ENCODE measurements at regions not wholly inside any gene's neighbourhood (a gene's known extent, or its start where the extent isn't known, plus 50 kb on each side); places are given as distances from the start of the nearest gene placed in this dataset.

DNA sequence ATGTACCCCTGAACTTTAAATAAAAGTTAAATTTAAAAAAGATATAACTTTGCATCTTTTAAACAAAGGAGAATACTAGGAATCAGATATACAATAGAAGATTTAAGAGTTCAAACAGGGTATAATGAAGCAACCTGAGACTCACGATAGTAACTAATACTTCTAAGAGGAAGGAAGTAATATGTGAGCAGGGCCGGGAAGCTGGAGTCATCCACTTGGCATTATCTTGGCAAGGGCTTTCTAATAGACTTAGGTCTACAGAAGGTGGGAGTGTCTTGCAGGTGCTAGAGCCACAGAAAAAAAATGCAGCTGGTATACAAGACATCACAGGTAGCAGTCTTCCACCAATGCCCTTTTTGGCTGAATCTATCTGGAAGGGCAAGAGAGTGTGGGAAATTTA is 231.9 kb downstream of the KCTD12 start:
- Histone ChIP-seq H3K27me3 (ENCODE audit: low read depth) (no peaks in the 10 kb centered on the region), H3K36me3 (no peaks in the 10 kb centered on the region), H3K4me3 (no peak overlapping the region), H3K4me1 (no peaks in the 10 kb centered on the region), H3K9me3 (replicated peaks) (no peaks in the 10 kb centered on the region), H3K27ac (replicated peaks) (no peak overlapping the region)
- TF ChIP-seq, protein P1, sequence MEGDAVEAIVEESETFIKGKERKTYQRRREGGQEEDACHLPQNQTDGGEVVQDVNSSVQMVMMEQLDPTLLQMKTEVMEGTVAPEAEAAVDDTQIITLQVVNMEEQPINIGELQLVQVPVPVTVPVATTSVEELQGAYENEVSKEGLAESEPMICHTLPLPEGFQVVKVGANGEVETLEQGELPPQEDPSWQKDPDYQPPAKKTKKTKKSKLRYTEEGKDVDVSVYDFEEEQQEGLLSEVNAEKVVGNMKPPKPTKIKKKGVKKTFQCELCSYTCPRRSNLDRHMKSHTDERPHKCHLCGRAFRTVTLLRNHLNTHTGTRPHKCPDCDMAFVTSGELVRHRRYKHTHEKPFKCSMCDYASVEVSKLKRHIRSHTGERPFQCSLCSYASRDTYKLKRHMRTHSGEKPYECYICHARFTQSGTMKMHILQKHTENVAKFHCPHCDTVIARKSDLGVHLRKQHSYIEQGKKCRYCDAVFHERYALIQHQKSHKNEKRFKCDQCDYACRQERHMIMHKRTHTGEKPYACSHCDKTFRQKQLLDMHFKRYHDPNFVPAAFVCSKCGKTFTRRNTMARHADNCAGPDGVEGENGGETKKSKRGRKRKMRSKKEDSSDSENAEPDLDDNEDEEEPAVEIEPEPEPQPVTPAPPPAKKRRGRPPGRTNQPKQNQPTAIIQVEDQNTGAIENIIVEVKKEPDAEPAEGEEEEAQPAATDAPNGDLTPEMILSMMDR (IDR thresholded peaks at IDR 0.05; ENCODE audit: borderline replicate concordance): no peak
- DNase-seq: no peak
- intact Hi-C loops (cut with micrococcal nuclease): no loop called here

DNA sequence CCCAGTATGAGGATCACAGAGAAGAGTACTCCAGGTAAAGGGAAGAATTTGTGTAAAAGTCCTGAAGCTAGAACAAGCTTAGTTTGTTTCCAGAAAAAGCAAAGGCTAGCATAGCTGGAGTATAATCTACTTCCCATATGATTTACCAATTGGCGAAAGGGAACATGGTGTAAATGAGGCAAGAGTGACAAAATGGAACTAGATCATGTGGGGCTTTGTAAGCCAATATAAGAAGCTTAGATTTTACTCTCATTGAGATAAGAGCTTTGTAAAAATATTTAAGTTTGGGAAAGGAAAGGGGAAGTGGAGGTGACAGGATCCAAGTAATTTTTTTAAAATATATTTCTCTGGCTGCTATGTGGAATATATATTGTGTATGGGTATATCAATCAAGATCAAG is 234.9 kb downstream of the KCTD12 start:
- H3K36me3 ChIP-seq: no peaks in the 10 kb centered on the region
- intact Hi-C loops (cut with micrococcal nuclease): no loop called here
- no peak overlapping the region for H3K4me3 ChIP-seq
- TF ChIP-seq, protein P1 (IDR thresholded peaks at IDR 0.05; ENCODE audit: borderline replicate concordance): no peak
- no peak for DNase-seq
- H3K4me1 ChIP-seq: no peaks in the 10 kb centered on the region
- no peaks in the 10 kb centered on the region for H3K27me3 ChIP-seq (ENCODE audit: low read depth)
- no peaks in the 10 kb centered on the region for H3K9me3 ChIP-seq (replicated peaks)
- H3K27ac ChIP-seq (replicated peaks): no peak overlapping the region

DNA sequence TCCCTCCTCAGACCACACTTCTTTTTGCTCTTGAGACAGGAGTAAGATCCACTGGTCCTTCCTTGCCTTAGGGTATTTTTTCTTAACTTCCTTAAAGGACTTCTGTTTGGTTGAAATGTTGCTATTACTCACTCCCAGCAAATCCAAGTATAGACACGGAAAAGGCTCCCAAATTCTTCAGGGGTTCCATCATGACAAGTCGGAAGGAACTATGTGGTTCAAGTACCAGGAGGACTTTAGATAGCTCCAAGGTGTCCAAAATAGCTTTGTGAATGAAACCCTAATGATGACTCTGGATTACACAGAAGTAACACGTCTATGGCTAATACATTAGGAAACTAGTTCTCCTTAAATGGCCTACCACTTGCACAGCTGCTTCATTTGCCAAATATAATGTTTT is 238.7 kb downstream of the KCTD12 start:
- Histone ChIP-seq H3K27me3 (ENCODE audit: low read depth) (no peaks in the 10 kb centered on the region), H3K9me3 (replicated peaks) (no peaks in the 10 kb centered on the region), H3K27ac (replicated peaks) (no peak overlapping the region), H3K4me3 (no peak overlapping the region), H3K36me3 (no peaks in the 10 kb centered on the region), H3K4me1 (no peaks in the 10 kb centered on the region)
- intact Hi-C loops (cut with micrococcal nuclease): no loop called here
- DNase-seq: no peak
- TF ChIP-seq, protein P1 (IDR thresholded peaks at IDR 0.05; ENCODE audit: borderline replicate concordance): no peak

DNA sequence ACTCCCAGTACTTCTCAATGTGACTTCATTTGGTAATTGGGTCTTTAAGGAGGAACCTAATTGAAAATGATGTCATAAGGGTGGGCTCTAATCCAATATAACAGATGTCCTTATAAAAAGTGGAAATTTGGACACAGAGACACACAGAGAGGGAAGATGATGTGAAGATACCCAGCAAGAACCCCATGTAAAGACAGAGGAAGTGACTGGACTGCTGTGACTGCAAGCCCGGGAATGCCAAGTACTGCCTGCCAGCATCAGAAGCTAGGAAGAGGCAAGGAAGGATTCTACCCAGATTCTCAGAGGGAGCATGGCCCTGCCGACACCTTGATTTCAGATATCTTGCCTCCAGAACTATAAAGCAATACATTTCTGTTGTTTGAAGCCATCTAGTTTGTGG is 239.3 kb downstream of the KCTD12 start:
- Histone ChIP-seq H3K4me1 (no peaks in the 10 kb centered on the region), H3K27ac (replicated peaks) (no peak overlapping the region), H3K27me3 (ENCODE audit: low read depth) (no peaks in the 10 kb centered on the region), H3K4me3 (no peak overlapping the region), H3K36me3 (no peaks in the 10 kb centered on the region), H3K9me3 (replicated peaks) (no peaks in the 10 kb centered on the region)
- intact Hi-C loops (cut with micrococcal nuclease): no loop called here
- TF ChIP-seq, protein P1 (IDR thresholded peaks at IDR 0.05; ENCODE audit: borderline replicate concordance): no peak
- DNase-seq: no peak

DNA sequence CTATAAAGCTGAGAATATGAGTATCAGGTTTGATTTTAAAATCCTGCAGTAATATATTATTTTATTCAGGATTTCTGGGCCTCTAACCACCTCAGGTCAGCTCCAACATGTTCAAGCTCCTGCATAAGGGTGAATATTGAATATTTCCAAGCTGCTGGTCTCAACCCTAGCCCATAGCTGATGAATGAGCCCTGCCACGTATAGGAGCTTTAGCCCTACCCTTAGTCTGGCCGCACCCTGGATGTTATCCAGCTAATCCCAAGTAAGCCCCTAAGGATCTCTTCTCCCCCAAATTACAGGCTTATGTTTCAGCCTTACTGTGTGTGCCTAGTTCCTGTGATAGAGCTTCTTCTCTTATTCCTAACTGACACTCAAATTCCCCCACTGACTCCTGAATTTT is 240.6 kb downstream of the KCTD12 start:
- H3K36me3 ChIP-seq: no peaks in the 10 kb centered on the region
- TF ChIP-seq, protein P1 (IDR thresholded peaks at IDR 0.05; ENCODE audit: borderline replicate concordance): no peak
- DNase-seq: no peak
- intact Hi-C loops (cut with micrococcal nuclease): no loop called here
- H3K4me1 ChIP-seq: no peaks in the 10 kb centered on the region
- no peaks in the 10 kb centered on the region for H3K27me3 ChIP-seq (ENCODE audit: low read depth)
- no peaks in the 10 kb centered on the region for H3K9me3 ChIP-seq (replicated peaks)
- no peak overlapping the region for H3K27ac ChIP-seq (replicated peaks)
- H3K4me3 ChIP-seq: no peak overlapping the region

DNA sequence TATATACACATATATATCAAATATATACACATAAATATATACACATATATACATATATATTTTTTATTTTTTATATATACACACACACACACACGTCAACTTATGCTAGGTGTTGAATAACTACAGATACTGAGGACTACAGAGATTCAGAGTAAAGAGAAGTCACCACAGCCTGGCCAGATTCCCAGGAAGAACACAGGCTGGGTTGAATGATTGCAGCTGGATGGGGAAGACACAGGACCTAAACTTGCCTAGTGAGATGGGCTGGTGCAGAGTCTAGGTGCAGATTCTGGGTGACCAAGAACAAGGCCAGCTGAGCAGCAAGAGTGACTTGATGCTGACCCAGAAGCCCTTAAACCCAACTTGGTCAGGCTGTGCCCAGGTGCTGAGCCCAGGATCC is 241.3 kb downstream of the KCTD12 start:
- DNase-seq: no peak
- Histone ChIP-seq H3K9me3 (replicated peaks) (no peaks in the 10 kb centered on the region), H3K36me3 (no peaks in the 10 kb centered on the region), H3K4me3 (no peak overlapping the region), H3K4me1 (no peaks in the 10 kb centered on the region), H3K27ac (replicated peaks) (no peak overlapping the region), H3K27me3 (ENCODE audit: low read depth) (no peaks in the 10 kb centered on the region)
- TF ChIP-seq, protein P1 (IDR thresholded peaks at IDR 0.05; ENCODE audit: borderline replicate concordance): no peak
- intact Hi-C loops (cut with micrococcal nuclease): no loop called here

All from left ventricle myocardium inferior (tissue), 1 donor.